Stimulated activated effector memory CD8-positive, alpha-beta T cell treated with anti-CD3 and anti-CD28 coated beads, Interleukin-12 subunit alpha, Interleukin-12 subunit beta, amount 100 ng/mL, for 72 hours (primary cell): ENCODE measurements at regions not wholly inside any gene's neighbourhood (a gene's known extent, or its start where the extent isn't known, plus 50 kb on each side); places are given as distances from the start of the nearest gene placed in this dataset.
A peak's percentile ranks its signal among the peaks of the same experiment; 100 is the strongest.

Experiments used
- ATAC-seq: fragments of 150-1000 bp; cut with Tn5 transposase; 2 replicates; pipeline ENCODE4 v1.10.0; 2021
- DNase-seq, 2 donors: peaks; one replicate each; pipeline ENCODE4 v3.0.0; 2021 to 2022; ENCODE audit warnings: low spot score in 2 of 2
- H3K27ac Mint-ChIP-seq: one replicate; pipeline ENCODE4 v1.8.0; 2022; ENCODE audit warnings: mild to moderate bottlenecking, mixed read lengths
- H3K36me3 Mint-ChIP-seq: one replicate; pipeline ENCODE4 v1.8.0; 2022; ENCODE audit warnings: mild to moderate bottlenecking, mixed read lengths
- H3K4me1 Mint-ChIP-seq: one replicate; pipeline ENCODE4 v1.8.0; 2022; ENCODE audit warnings: mixed read lengths
- H3K4me3 Mint-ChIP-seq: one replicate; pipeline ENCODE4 v1.8.0; 2022; ENCODE audit warnings: mild to moderate bottlenecking, mixed read lengths
- H3K9me3 Mint-ChIP-seq: one replicate; pipeline ENCODE4 v1.8.0; 2022; ENCODE audit warnings: mixed read lengths

DNA sequence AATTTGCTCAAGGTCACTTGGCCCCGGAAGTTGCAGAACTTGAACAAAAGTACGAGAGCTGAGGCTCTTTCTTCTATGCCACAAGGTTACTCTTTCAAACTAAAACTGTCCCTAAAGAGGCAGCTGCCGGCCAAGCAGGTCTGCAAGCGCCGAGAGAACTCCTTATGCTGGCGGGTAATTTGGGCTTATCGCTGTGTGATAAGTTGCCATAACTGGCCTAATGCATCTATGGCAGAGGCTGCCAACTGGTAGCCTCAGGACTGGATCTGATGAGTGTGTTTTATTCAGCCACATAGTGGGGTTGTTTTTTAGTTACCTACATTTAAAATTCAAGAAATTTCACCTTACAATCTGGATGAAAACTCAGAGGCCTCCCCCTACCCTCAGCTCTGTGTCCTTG is 68.1 kb upstream of the SPOCK1 start:
- DNase-seq = no peak
- Mint-ChIP-seq H3K36me3 (no peaks in the 10 kb centered on the region), H3K4me1 (no peaks in the 10 kb centered on the region), H3K27ac (no peak overlapping the region), H3K4me3 (no peak overlapping the region), H3K9me3 (no peaks in the 10 kb centered on the region)
- no peak for ATAC-seq

DNA sequence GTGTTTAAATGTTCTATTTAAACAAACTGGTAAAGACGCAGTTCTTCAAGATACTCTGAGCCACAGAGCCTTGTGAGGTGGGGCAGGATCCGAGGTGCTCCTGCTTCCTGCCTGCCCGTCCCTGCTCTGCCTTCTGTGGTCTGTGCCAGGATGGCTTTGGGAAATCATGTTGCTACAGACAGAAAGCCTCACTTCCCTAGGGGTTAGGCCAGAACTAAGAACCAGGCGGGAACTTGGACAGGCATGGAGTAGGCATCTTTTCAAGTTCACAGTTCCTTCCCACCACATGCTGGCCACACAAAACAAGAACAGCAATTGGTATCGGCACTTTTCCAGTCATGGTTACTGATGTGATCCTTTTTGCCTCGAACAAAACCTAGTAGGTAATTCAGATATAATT is 67.7 kb upstream of the SPOCK1 start:
- H3K4me3 Mint-ChIP-seq = no peak overlapping the region
- no peak for ATAC-seq
- no peaks in the 10 kb centered on the region for H3K4me1 Mint-ChIP-seq
- no peak for DNase-seq
- no peaks in the 10 kb centered on the region for H3K9me3 Mint-ChIP-seq
- no peaks in the 10 kb centered on the region for H3K36me3 Mint-ChIP-seq
- H3K27ac Mint-ChIP-seq = no peak overlapping the region

- no peak for ATAC-seq
- Mint-ChIP-seq H3K4me1 (no peaks in the 10 kb centered on the region), H3K9me3 (no peaks in the 10 kb centered on the region), H3K27ac (no peak overlapping the region), H3K36me3 (no peaks in the 10 kb centered on the region), H3K4me3 (no peak overlapping the region)
- DNase-seq = no peak
These were observed 67.0 kb upstream of the SPOCK1 start for GRCh38 chr5:137566118-137566541.

GRCh38 chr5:137565450-137565849 is 66.3 kb upstream of the SPOCK1 start:
- no peak for ATAC-seq
- Mint-ChIP-seq H3K27ac (no peak overlapping the region), H3K4me1 (no peaks in the 10 kb centered on the region), H3K36me3 (no peaks in the 10 kb centered on the region), H3K9me3 (no peaks in the 10 kb centered on the region), H3K4me3 (no peak overlapping the region)
- DNase-seq = no peak

DNA sequence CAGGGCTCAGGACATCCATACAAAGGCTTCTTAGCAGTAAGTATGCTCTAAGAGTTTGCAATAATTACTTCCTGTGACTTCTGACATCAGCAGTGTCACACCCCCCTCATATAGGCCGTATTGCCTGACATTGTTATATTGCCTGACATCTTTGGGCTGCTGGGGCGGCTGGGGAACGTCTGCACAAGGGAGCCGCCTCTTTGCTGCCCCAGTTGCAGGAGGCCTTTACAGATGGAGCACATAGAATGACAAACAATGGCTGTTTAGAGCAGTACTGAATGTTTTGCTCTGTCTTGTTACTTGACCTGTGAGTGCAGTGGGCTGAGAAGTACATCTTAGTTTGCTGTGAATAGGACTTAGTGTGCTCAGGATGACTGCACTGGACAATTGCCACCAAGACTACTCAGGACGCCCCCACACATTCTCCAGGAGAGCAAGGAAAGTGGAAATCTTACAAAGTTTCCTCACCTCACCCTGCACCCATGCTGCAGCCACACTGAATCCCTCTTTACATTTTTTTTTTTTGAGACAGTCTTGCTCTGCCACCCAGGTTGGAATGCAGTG is 65.4 kb upstream of the SPOCK1 start:
- no peak for ATAC-seq
- H3K4me3 Mint-ChIP-seq = no peak overlapping the region
- no peaks in the 10 kb centered on the region for H3K4me1 Mint-ChIP-seq

GRCh38 chr5:137563646-137564397 is 64.7 kb upstream of the SPOCK1 start:
- DNase-seq (no peak), ATAC-seq (no peak)
- no peaks in the 10 kb centered on the region for H3K36me3 Mint-ChIP-seq
- no peaks in the 10 kb centered on the region for H3K9me3 Mint-ChIP-seq
- H3K4me3 Mint-ChIP-seq = no peak overlapping the region
- no peaks in the 10 kb centered on the region for H3K4me1 Mint-ChIP-seq
- no peak overlapping the region for H3K27ac Mint-ChIP-seq

More for the DNA sequence above, 65.4 kb upstream of the SPOCK1 start:
- Mint-ChIP-seq H3K9me3 (no peaks in the 10 kb centered on the region), H3K27ac (no peak overlapping the region), H3K36me3 (no peaks in the 10 kb centered on the region)
- no peak for DNase-seq

GRCh38 chr5:137563301-137563645 is 64.1 kb upstream of the SPOCK1 start:
- no peak overlapping the region for H3K4me3 Mint-ChIP-seq
- H3K36me3 Mint-ChIP-seq = no peaks in the 10 kb centered on the region
- no peaks in the 10 kb centered on the region for H3K9me3 Mint-ChIP-seq
- no peaks in the 10 kb centered on the region for H3K4me1 Mint-ChIP-seq
- no peak overlapping the region for H3K27ac Mint-ChIP-seq
- no peak for DNase-seq
- no peak for ATAC-seq

DNA sequence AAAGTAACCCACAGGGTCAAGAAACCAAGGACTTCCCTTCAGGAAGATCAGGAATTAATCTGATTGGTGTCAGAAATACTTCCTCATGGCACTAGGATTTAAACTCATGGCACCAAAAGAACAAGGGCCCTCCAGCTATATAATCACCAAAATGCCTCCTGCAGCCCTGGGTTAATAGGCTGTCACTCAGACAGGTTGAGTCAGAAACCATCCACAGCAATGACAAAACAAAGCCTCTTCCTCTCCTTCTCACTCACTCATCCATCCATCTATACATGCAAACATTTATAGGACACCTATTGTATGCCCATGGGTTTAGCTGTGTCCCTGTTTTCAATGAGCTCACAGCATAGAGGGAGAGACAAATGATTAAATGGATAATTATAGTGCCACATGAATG is 62.5 kb upstream of the SPOCK1 start:
- ATAC-seq (peak; percentile 33), DNase-seq (no peak)
- no peaks in the 10 kb centered on the region for H3K36me3 Mint-ChIP-seq
- H3K27ac Mint-ChIP-seq = no peak overlapping the region
- H3K4me1 Mint-ChIP-seq = no peaks in the 10 kb centered on the region
- no peak overlapping the region for H3K4me3 Mint-ChIP-seq
- no peaks in the 10 kb centered on the region for H3K9me3 Mint-ChIP-seq

GRCh38 chr5:137560420-137560819 is 61.3 kb upstream of the SPOCK1 start:
- Mint-ChIP-seq H3K36me3 (no peaks in the 10 kb centered on the region), H3K27ac (no peak overlapping the region), H3K9me3 (no peaks in the 10 kb centered on the region), H3K4me3 (no peak overlapping the region), H3K4me1 (no peaks in the 10 kb centered on the region)
- DNase-seq (no peak), ATAC-seq (no peak)
